ENCODE measurements at regions not wholly inside any gene's neighbourhood (a gene's known extent, or its start where the extent isn't known, plus 50 kb on each side); places are given as distances from the start of the nearest gene placed in this dataset.

DNA sequence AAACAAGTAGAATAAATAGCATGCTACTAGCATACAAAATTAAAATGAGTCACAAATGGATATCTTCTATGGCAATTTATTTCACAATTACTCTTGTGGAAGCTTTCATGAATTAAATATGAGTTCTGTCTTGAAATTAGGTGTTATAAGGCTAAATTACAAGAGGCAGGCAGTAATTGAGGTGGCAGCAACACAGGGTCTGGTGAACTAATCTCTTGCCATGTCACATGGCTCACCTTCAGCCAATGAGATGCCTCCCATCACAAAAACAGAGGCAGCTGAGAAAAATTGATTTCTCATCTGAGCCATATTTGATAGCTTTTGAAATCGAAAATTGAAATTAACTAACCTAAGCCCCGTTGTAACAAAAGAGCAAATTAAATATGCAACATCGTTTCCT, 268.8 kb downstream of the NR2F2 start:
- no peak for DNase-seq
- H3K4me1 ChIP-seq, result no peaks in the 10 kb centered on the region
- H3K4me3 ChIP-seq (replicated peaks in 1 of 3), result no peak overlapping the region
- no peaks in the 10 kb centered on the region for H3K9me3 ChIP-seq
- intact Hi-C loops (cut with DNase I), result no loop called here
- H3K27ac ChIP-seq, result no peak overlapping the region
- WGBS, 2 donors, result 84 to 87% methylated on average over 3 of the region's 3 CpGs
- H3K27me3 ChIP-seq, result no peaks in the 10 kb centered on the region
- no peaks in the 10 kb centered on the region for H3K36me3 ChIP-seq
- no peak for TF ChIP-seq POLR2A (IDR thresholded peaks at IDR 0.05)
- TF ChIP-seq, protein P1, sequence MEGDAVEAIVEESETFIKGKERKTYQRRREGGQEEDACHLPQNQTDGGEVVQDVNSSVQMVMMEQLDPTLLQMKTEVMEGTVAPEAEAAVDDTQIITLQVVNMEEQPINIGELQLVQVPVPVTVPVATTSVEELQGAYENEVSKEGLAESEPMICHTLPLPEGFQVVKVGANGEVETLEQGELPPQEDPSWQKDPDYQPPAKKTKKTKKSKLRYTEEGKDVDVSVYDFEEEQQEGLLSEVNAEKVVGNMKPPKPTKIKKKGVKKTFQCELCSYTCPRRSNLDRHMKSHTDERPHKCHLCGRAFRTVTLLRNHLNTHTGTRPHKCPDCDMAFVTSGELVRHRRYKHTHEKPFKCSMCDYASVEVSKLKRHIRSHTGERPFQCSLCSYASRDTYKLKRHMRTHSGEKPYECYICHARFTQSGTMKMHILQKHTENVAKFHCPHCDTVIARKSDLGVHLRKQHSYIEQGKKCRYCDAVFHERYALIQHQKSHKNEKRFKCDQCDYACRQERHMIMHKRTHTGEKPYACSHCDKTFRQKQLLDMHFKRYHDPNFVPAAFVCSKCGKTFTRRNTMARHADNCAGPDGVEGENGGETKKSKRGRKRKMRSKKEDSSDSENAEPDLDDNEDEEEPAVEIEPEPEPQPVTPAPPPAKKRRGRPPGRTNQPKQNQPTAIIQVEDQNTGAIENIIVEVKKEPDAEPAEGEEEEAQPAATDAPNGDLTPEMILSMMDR (IDR thresholded peaks at IDR 0.05), result no peak

GRCh38 chr15:96600350-96600749, 269.9 kb downstream of the NR2F2 start:
- H3K9me3 ChIP-seq, result no peaks in the 10 kb centered on the region
- intact Hi-C loops (cut with DNase I), result no loop called here
- WGBS, 2 donors, result 94 to 96% methylated on average over 4 of the region's 4 CpGs
- no peak for DNase-seq
- H3K27ac ChIP-seq, result no peak overlapping the region
- H3K27me3 ChIP-seq, result no peaks in the 10 kb centered on the region
- H3K4me1 ChIP-seq, result no peaks in the 10 kb centered on the region
- H3K36me3 ChIP-seq, result no peaks in the 10 kb centered on the region
- TF ChIP-seq POLR2A (IDR thresholded peaks at IDR 0.05), result no peak
- TF ChIP-seq, protein P1 (IDR thresholded peaks at IDR 0.05), result no peak
- no peak overlapping the region for H3K4me3 ChIP-seq (replicated peaks in 1 of 3)

GRCh38 chr15:96606617-96607016, 276.1 kb downstream of the NR2F2 start:
- no peaks in the 10 kb centered on the region for H3K27me3 ChIP-seq
- H3K27ac ChIP-seq, result no peak overlapping the region
- TF ChIP-seq, protein P1 (IDR thresholded peaks at IDR 0.05), result no peak
- TF ChIP-seq POLR2A (IDR thresholded peaks at IDR 0.05), result no peak
- H3K9me3 ChIP-seq, result no peaks in the 10 kb centered on the region
- no peak overlapping the region for H3K4me3 ChIP-seq (replicated peaks in 1 of 3)
- no peaks in the 10 kb centered on the region for H3K36me3 ChIP-seq
- no peaks in the 10 kb centered on the region for H3K4me1 ChIP-seq
- intact Hi-C loops (cut with DNase I), result no loop called here
- no peak for DNase-seq
- 72 to 77% methylated on average over 6 of the region's 6 CpGs for WGBS, 2 donors

GRCh38 chr15:96610757-96611156, 280.3 kb downstream of the NR2F2 start:
- 84 to 91% methylated on average over 3 of the region's 3 CpGs for WGBS, 2 donors
- no peak overlapping the region for H3K4me3 ChIP-seq (replicated peaks in 1 of 3)
- no peak for DNase-seq
- H3K36me3 ChIP-seq, result no peaks in the 10 kb centered on the region
- no peaks in the 10 kb centered on the region for H3K9me3 ChIP-seq
- TF ChIP-seq, protein P1 (IDR thresholded peaks at IDR 0.05), result no peak
- no peak for TF ChIP-seq POLR2A (IDR thresholded peaks at IDR 0.05)
- H3K4me1 ChIP-seq, result no peaks in the 10 kb centered on the region
- intact Hi-C loops (cut with DNase I), result no loop called here
- no peak overlapping the region for H3K27ac ChIP-seq
- no peaks in the 10 kb centered on the region for H3K27me3 ChIP-seq

DNA sequence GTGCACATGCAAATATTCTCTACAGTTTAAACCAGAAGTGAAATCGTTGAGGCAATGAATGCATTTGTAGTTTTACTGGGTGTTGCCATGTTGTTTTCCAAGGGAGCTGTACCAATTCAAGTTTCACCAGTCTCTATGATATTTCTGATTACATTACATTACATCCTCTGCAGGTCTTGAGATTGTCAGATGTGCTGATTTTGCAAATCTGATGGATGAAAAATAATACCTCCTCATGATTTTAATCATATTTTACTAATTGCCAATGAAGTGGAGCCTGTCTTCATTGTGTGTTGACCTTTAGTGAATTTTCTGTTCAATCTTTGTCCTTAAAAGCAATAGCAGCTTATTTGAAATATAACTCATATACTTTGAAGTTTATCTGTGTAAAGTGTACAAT, 282.4 kb downstream of the NR2F2 start:
- Histone ChIP-seq H3K36me3 (no peaks in the 10 kb centered on the region), H3K27ac (no peak overlapping the region), H3K4me1 (no peaks in the 10 kb centered on the region), H3K9me3 (no peaks in the 10 kb centered on the region), H3K4me3 (replicated peaks in 1 of 3) (no peak overlapping the region), H3K27me3 (no peaks in the 10 kb centered on the region)
- no peak for DNase-seq
- TF ChIP-seq, protein P1 (IDR thresholded peaks at IDR 0.05), result no peak
- TF ChIP-seq POLR2A (IDR thresholded peaks at IDR 0.05), result no peak
- intact Hi-C loops (cut with DNase I), result no loop called here
- 75 to 94% methylated on average over 1 of the region's 1 CpG for WGBS, 2 donors

All from thyroid gland (tissue), 4 donors.